ENCODE measurements at regions not wholly inside any gene's neighbourhood (a gene's known extent, or its start where the extent isn't known, plus 50 kb on each side); places are given as distances from the start of the nearest gene placed in this dataset.

DNA sequence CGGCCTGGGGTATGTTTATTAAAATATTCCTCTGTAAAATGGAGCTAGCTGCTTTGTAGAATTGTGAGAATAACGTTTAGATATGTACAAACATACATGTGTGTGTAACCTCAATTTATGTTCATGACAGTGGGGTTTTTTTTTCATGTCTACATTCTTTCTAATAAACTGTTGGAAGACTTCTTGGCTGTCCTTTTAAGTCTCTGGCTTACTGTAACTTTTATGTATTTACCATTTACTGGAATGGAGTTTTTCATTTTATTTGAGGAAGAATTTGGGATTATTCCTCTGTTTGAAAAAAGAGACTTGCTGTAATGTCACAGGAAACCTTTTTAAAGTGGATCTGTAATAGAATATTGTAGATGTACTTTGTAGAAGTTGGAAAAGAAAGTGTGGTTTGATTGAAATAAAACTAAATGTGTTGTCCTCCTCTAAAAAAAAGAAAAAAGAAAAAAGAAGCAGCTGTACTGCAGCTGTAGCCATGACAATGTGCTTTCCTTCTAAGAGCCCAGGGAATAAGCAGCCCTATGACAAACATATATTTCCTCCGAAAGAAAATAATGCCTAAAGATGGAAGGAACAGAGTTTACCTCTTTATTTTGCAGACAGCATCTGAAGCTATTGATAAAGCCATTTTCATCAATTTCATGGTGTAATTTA lies 71.2 kb upstream of the FREM1 start:
- TF ChIP-seq, protein P1, sequence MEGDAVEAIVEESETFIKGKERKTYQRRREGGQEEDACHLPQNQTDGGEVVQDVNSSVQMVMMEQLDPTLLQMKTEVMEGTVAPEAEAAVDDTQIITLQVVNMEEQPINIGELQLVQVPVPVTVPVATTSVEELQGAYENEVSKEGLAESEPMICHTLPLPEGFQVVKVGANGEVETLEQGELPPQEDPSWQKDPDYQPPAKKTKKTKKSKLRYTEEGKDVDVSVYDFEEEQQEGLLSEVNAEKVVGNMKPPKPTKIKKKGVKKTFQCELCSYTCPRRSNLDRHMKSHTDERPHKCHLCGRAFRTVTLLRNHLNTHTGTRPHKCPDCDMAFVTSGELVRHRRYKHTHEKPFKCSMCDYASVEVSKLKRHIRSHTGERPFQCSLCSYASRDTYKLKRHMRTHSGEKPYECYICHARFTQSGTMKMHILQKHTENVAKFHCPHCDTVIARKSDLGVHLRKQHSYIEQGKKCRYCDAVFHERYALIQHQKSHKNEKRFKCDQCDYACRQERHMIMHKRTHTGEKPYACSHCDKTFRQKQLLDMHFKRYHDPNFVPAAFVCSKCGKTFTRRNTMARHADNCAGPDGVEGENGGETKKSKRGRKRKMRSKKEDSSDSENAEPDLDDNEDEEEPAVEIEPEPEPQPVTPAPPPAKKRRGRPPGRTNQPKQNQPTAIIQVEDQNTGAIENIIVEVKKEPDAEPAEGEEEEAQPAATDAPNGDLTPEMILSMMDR (conservative IDR thresholded peaks at IDR 0.05; ENCODE audit: low read length): no peak
- no peak for TF ChIP-seq EZH2phosphoT487 (IDR thresholded peaks at IDR 0.05; ENCODE audit: borderline replicate concordance, low read depth, low read length)

Data from OCI-LY7 (cell line).